SH-SY5Y (cell line): ENCODE measurements at regions not wholly inside any gene's neighbourhood (a gene's known extent, or its start where the extent isn't known, plus 50 kb on each side); places are given as distances from the start of the nearest gene placed in this dataset.

Experiments
- GATA2 ChIP-seq: IDR thresholded peaks from 2 replicates; pipeline ENCODE4 v1.6.1; 2011; ENCODE audit warnings: mild to moderate bottlenecking, low read depth, low read length
- GATA3 ChIP-seq: IDR thresholded peaks from 2 replicates; pipeline ENCODE4 v1.6.1; 2011; ENCODE audit warnings: low read depth, mild to moderate bottlenecking, low read length, moderate library complexity

GRCh38 chr18:63058521-63058920 lies 261.0 kb downstream of the BCL2 start:
- TF ChIP-seq GATA3 (no peak), GATA2 (no peak)
